K562 (cell line): ENCODE measurements at regions not wholly inside any gene's neighbourhood (a gene's known extent, or its start where the extent isn't known, plus 50 kb on each side); places are given as distances from the start of the nearest gene placed in this dataset.

ENCODE experiments used
- CBFA2T2 ChIP-seq: fragments of 450-650 bp; conservative IDR thresholded peaks from 2 replicates; pipeline ENCODE4 v1.6.1; 2017; ENCODE audit warnings: mild to moderate bottlenecking
- MECOM ChIP-seq: fragments of 250-450 bp; sonication (Bioruptor Pico); IDR thresholded peaks from 2 replicates; pipeline ENCODE4 v1.8.0; 2022; ENCODE audit warnings: inconsistent platforms
- PHB ChIP-seq: fragments of 250-450 bp; sonication (Bioruptor Pico); IDR thresholded peaks from 2 replicates; pipeline ENCODE4 v1.5.0; 2021
- RNF2 ChIP-seq: sonication (generic); IDR thresholded peaks from 2 replicates; pipeline ENCODE4 v1.6.1; 2016
- SMARCE1 ChIP-seq: fragments of 450-650 bp; IDR thresholded peaks from 2 replicates; pipeline ENCODE4 v1.7.1; 2016; ENCODE audit warnings: mild to moderate bottlenecking
- STAT5B ChIP-seq: fragments of 250-450 bp; sonication (Bioruptor Pico); IDR thresholded peaks from 2 replicates; pipeline ENCODE4 v1.8.0; 2021; ENCODE audit warnings: mild to moderate bottlenecking, inconsistent platforms
- TBP ChIP-seq: optimal IDR thresholded peaks from 2 replicates; pipeline ENCODE3; 2011; ENCODE audit warnings: low read depth, low read length, improper control_type of control experiment
- ZBTB40 ChIP-seq, 2 experiments: fragments of 450-650 bp in 1 of 2; sonication (generic) in 1 of 2; formaldehyde crosslinking in 1 of 2; IDR thresholded peaks; 2 replicates each; pipeline versions ENCODE4 v1.7.1 to v1.9.0; 2016 to 2022; ENCODE audit warnings: inconsistent platforms in 1 of 2, mild to moderate bottlenecking in 1 of 2, missing genetic modification reagents in 1 of 2
- ZBTB9 ChIP-seq: fragments of 450-650 bp; formaldehyde crosslinking; IDR thresholded peaks from 2 replicates; pipeline ENCODE4 v1.4.0; 2020; ENCODE audit warnings: mild to moderate bottlenecking, moderate library complexity
- ZFP1 ChIP-seq: fragments of 450-650 bp; formaldehyde crosslinking; IDR thresholded peaks from 2 replicates; pipeline ENCODE4 v1.4.0; 2020; ENCODE audit warnings: mild to moderate bottlenecking, mixed read lengths
- ZNF274 ChIP-seq: IDR thresholded peaks from 2 replicates; pipeline ENCODE4 v1.6.1; 2011; ENCODE audit warnings: low read depth, mild to moderate bottlenecking, low read length, moderate library complexity, borderline replicate concordance
- TF ChIP-seq, protein P1 (sequence below): sonication (generic); formaldehyde crosslinking; IDR thresholded peaks from 2 replicates; pipeline ENCODE4 v1.8.0; 2023; ENCODE audit warnings: missing genetic modification reagents, mild to moderate bottlenecking, borderline replicate concordance

- peak; percentile 47; the same call in 1 of the 2 replicates for TF ChIP-seq ZBTB40 (IDR thresholded peaks at IDR 0.05)
- TF ChIP-seq ZBTB40 (CRISPR knock-in tag; IDR thresholded peaks at IDR 0.05) = no peak
- TF ChIP-seq ZBTB9 (CRISPR knock-in tag) = 0 out of 2 replicates have a peak, but pooled peaks have one; percentile 34
- peak; percentile 91 for TF ChIP-seq MECOM (CRISPR knock-in tag)
- no peak for TF ChIP-seq PHB
- TF ChIP-seq, protein P1, sequence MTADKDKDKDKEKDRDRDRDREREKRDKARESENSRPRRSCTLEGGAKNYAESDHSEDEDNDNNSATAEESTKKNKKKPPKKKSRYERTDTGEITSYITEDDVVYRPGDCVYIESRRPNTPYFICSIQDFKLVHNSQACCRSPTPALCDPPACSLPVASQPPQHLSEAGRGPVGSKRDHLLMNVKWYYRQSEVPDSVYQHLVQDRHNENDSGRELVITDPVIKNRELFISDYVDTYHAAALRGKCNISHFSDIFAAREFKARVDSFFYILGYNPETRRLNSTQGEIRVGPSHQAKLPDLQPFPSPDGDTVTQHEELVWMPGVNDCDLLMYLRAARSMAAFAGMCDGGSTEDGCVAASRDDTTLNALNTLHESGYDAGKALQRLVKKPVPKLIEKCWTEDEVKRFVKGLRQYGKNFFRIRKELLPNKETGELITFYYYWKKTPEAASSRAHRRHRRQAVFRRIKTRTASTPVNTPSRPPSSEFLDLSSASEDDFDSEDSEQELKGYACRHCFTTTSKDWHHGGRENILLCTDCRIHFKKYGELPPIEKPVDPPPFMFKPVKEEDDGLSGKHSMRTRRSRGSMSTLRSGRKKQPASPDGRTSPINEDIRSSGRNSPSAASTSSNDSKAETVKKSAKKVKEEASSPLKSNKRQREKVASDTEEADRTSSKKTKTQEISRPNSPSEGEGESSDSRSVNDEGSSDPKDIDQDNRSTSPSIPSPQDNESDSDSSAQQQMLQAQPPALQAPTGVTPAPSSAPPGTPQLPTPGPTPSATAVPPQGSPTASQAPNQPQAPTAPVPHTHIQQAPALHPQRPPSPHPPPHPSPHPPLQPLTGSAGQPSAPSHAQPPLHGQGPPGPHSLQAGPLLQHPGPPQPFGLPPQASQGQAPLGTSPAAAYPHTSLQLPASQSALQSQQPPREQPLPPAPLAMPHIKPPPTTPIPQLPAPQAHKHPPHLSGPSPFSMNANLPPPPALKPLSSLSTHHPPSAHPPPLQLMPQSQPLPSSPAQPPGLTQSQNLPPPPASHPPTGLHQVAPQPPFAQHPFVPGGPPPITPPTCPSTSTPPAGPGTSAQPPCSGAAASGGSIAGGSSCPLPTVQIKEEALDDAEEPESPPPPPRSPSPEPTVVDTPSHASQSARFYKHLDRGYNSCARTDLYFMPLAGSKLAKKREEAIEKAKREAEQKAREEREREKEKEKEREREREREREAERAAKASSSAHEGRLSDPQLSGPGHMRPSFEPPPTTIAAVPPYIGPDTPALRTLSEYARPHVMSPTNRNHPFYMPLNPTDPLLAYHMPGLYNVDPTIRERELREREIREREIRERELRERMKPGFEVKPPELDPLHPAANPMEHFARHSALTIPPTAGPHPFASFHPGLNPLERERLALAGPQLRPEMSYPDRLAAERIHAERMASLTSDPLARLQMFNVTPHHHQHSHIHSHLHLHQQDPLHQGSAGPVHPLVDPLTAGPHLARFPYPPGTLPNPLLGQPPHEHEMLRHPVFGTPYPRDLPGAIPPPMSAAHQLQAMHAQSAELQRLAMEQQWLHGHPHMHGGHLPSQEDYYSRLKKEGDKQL = no peak
- peak; percentile 97 for TF ChIP-seq SMARCE1
- peak; percentile 54; the same call in 1 of the 2 replicates for TF ChIP-seq ZFP1 (CRISPR knock-in tag)
- TF ChIP-seq CBFA2T2 = peak; percentile 87
- no peak for TF ChIP-seq STAT5B (CRISPR knock-in tag)
- peak; percentile 84 for TF ChIP-seq RNF2
- TF ChIP-seq TBP = peak; percentile 52
- TF ChIP-seq ZNF274 = no peak
Measured at GRCh38 chr2:65818873-65819451, 386.6 kb upstream of the SPRED2 start (continued).
